ENCODE measurements at regions not wholly inside any gene's neighbourhood (a gene's known extent, or its start where the extent isn't known, plus 50 kb on each side); places are given as distances from the start of the nearest gene placed in this dataset.

GRCh38 chr2:198343471-198343870 lies 539.1 kb downstream of the PLCL1 start:
- no peak overlapping the region for H3K9ac ChIP-seq (ENCODE audit: insufficient read depth in 1 of 2, low read depth in 2 of 2, low read length in 2 of 2)
- FAIRE-seq (no peak), DNase-seq (ENCODE audit: extremely low read depth in 1 of 4, low spot score in 3 of 4) (no peak), ATAC-seq (no peak)
- in situ Hi-C loops (cut with MboI) (no loop called here), intact Hi-C loops (cut with micrococcal nuclease) (no loop called here)
- TF ChIP-seq FOXM1 (IDR thresholded peaks at IDR 0.05; ENCODE audit: low read depth) (no peak), FOXM1 (CRISPR knock-in tag; IDR thresholded peaks at IDR 0.05; ENCODE audit: low read depth) (no peak), ARNT (IDR thresholded peaks at IDR 0.05) (no peak), HOMEZ (CRISPR knock-in tag; IDR thresholded peaks at IDR 0.05) (no peak), E2F5 (CRISPR knock-in tag; IDR thresholded peaks at IDR 0.05) (no peak), ZNF224 (CRISPR knock-in tag; IDR thresholded peaks at IDR 0.05) (no peak), ZBTB9 (CRISPR knock-in tag; IDR thresholded peaks at IDR 0.05) (no peak), ZNF778 (CRISPR knock-in tag; IDR thresholded peaks at IDR 0.05) (no peak), SPI1 (IDR thresholded peaks at IDR 0.05; ENCODE audit: borderline replicate concordance, low read depth, low read length) (no peak), SIRT6 (IDR thresholded peaks at IDR 0.05; ENCODE audit: low read depth, low read length) (no peak), SAFB (IDR thresholded peaks at IDR 0.05; ENCODE audit: borderline replicate concordance, low read depth, low read length) (no peak), RCOR1 (IDR thresholded peaks at IDR 0.05; ENCODE audit: borderline replicate concordance in 1 of 2, low read depth in 2 of 2, low read length in 2 of 2) (no peak), UBTF (IDR thresholded peaks at IDR 0.05; ENCODE audit: borderline replicate concordance in 1 of 2, low read depth in 2 of 2, low read length in 2 of 2) (no peak), ZC3H11A (IDR thresholded peaks at IDR 0.05; ENCODE audit: low read depth, low read length) (no peak), FOXA1 (IDR thresholded peaks at IDR 0.05; ENCODE audit: borderline replicate concordance) (no peak), CHAMP1 (IDR thresholded peaks at IDR 0.05) (no peak)
- WGBS (ENCODE audit: insufficient coverage, low coverage, missing lambda C conversion rate), result 0% methylated on average over 1 of the region's 1 CpG
- H3K27ac ChIP-seq (ENCODE audit: extremely low read depth, low read depth, low read length), result no peak overlapping the region
- no peak overlapping the region for H3K4me2 ChIP-seq (ENCODE audit: insufficient read depth, low read length)
- H3K4me1 ChIP-seq (replicated peaks in 1 of 2; ENCODE audit: control insufficient read depth in 2 of 2, insufficient read depth in 2 of 2, low read length in 2 of 2), result no peaks in the 10 kb centered on the region
- no peaks in the 10 kb centered on the region for H4K20me1 ChIP-seq (replicated peaks; ENCODE audit: control insufficient read depth, insufficient read depth, low read length)
- no peaks in the 10 kb centered on the region for H3K9me3 ChIP-seq (replicated peaks; ENCODE audit: control insufficient read depth, insufficient read depth, low read depth, low read length)
- no peak overlapping the region for H2AFZ ChIP-seq (ENCODE audit: low read depth, low read length)
- POLR2A ChIA-PET, result no interaction called here
- CTCF ChIA-PET (ENCODE audit: low intra/inter-chr PET ratio), result no interaction called here
- no peaks in the 10 kb centered on the region for H3K9me1 ChIP-seq (ENCODE audit: control insufficient read depth, insufficient read depth, low read length)
- no peaks in the 10 kb centered on the region for H3K27me3 ChIP-seq (ENCODE audit: control insufficient read depth in 2 of 2, insufficient read depth in 2 of 2, low read length in 2 of 2)
- no peak overlapping the region for H3K4me3 ChIP-seq
- BruUV-seq (replicated peaks), result no TSS peak
- H3K36me3 ChIP-seq (ENCODE audit: control insufficient read depth, insufficient read depth, low read length), result no peaks in the 10 kb centered on the region
- no peaks in the 10 kb centered on the region for H3K79me2 ChIP-seq (ENCODE audit: control insufficient read depth, insufficient read depth, low read length)
